D341Med (cell line): ENCODE measurements at regions not wholly inside any gene's neighbourhood (a gene's known extent, or its start where the extent isn't known, plus 50 kb on each side); places are given as distances from the start of the nearest gene placed in this dataset.

Experiments used
- DNase-seq: peaks from one replicate; pipeline ENCODE4 v3.0.0; 2012; ENCODE audit warnings: low spot score

GRCh38 chr20:48300529-48300928 is 515.2 kb upstream of the SULF2 start:
- DNase-seq: no peak

- DNase-seq: peak; percentile 69
Measured at GRCh38 chr20:48298851-48299484, 513.7 kb upstream of the SULF2 start.

- DNase-seq: no peak
Measured at GRCh38 chr20:48298433-48298832, 513.2 kb upstream of the SULF2 start.

- no peak for DNase-seq
Measured at GRCh38 chr20:48295966-48296421, 510.7 kb upstream of the SULF2 start.

- DNase-seq: no peak
Measured at GRCh38 chr20:48295445-48295903, 510.2 kb upstream of the SULF2 start.

- DNase-seq: no peak
Measured at GRCh38 chr20:48294942-48295341, 509.7 kb upstream of the SULF2 start.

GRCh38 chr20:48294196-48294595 is 508.9 kb upstream of the SULF2 start:
- DNase-seq: no peak

- DNase-seq: no peak
Measured at GRCh38 chr20:48293671-48294070, 508.4 kb upstream of the SULF2 start.

- no peak for DNase-seq
Measured at GRCh38 chr20:48292806-48293205, 507.5 kb upstream of the SULF2 start.

GRCh38 chr20:48291896-48292295 is 506.6 kb upstream of the SULF2 start:
- no peak for DNase-seq

GRCh38 chr20:48288930-48289507 is 503.7 kb upstream of the SULF2 start:
- no peak for DNase-seq

- DNase-seq: no peak
Measured at GRCh38 chr20:48287552-48288170, 502.4 kb upstream of the SULF2 start.

- no peak for DNase-seq
Measured at GRCh38 chr20:48287021-48287494, 501.8 kb upstream of the SULF2 start.

GRCh38 chr20:48286601-48287000 is 501.3 kb upstream of the SULF2 start:
- DNase-seq: no peak

GRCh38 chr20:48285656-48286055 is 500.4 kb upstream of the SULF2 start:
- DNase-seq: no peak

GRCh38 chr20:48284837-48285236 is 499.6 kb upstream of the SULF2 start:
- no peak for DNase-seq

GRCh38 chr20:48284315-48284714 is 499.0 kb upstream of the SULF2 start:
- DNase-seq: no peak

- no peak for DNase-seq
Measured at GRCh38 chr20:48283470-48284110, 498.3 kb upstream of the SULF2 start.

- DNase-seq: no peak
Measured at GRCh38 chr20:48282591-48283228, 497.4 kb upstream of the SULF2 start.

GRCh38 chr20:48281501-48281900 is 496.2 kb upstream of the SULF2 start:
- no peak for DNase-seq

GRCh38 chr20:48278961-48279481 is 493.7 kb upstream of the SULF2 start:
- no peak for DNase-seq

GRCh38 chr20:48277266-48277665 is 492.0 kb upstream of the SULF2 start:
- no peak for DNase-seq
